HFF-Myc (cell line): ENCODE measurements at regions not wholly inside any gene's neighbourhood (a gene's known extent, or its start where the extent isn't known, plus 50 kb on each side); places are given as distances from the start of the nearest gene placed in this dataset.

Experiments
- DNase-seq: peaks from one replicate; pipeline ENCODE4 v3.0.0-alpha.2; 2011; ENCODE audit warnings: low read depth; ENCODE audit errors: extremely low read depth
- H3K4me3 ChIP-seq: replicated peaks from 2 replicates; pipeline ENCODE4 v1.5.1; 2011; ENCODE audit warnings: low read depth, mild to moderate bottlenecking, control low read depth, low read length
- CTCF ChIP-seq: IDR thresholded peaks from 2 replicates; pipeline ENCODE4 v1.5.1; 2012; ENCODE audit warnings: mild to moderate bottlenecking, low read depth, low read length, control low read depth; ENCODE audit errors: missing control alignments

DNA sequence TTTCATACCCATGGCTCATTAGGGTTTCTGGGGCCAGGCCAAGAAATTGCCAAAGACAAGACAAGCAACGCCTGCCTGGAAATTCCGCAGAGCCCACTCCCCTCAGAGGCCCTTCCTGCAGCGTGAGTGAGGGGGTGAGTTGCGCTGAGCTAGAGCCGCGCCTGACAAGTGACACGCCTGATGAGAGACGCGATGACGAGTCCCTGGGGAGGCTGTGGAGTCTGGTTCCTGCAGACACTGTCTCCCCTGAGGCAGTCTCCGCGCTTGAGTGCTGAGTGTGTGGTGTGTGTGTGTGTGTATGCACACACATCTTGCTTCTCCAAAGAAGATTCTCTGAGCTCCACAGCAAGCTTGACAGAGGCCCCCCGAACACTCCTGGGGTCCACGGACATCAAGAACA lies 269.8 kb downstream of the BCOR start:
- no peak for DNase-seq
- no peak overlapping the region for H3K4me3 ChIP-seq
- TF ChIP-seq CTCF = no peak

- TF ChIP-seq CTCF = no peak
- H3K4me3 ChIP-seq = no peak overlapping the region
- no peak for DNase-seq
These were observed 268.8 kb downstream of the BCOR start for GRCh38 chrX:39828971-39829370.

GRCh38 chrX:39829965-39830364 lies 267.8 kb downstream of the BCOR start:
- DNase-seq = no peak
- no peak for TF ChIP-seq CTCF
- no peak overlapping the region for H3K4me3 ChIP-seq

- DNase-seq = no peak
- no peak overlapping the region for H3K4me3 ChIP-seq
- TF ChIP-seq CTCF = no peak
These were observed 267.3 kb downstream of the BCOR start for GRCh38 chrX:39830414-39830813.

- DNase-seq = no peak
- no peak for TF ChIP-seq CTCF
These were observed 265.5 kb downstream of the BCOR start for GRCh38 chrX:39832211-39832610.

GRCh38 chrX:39834600-39834999 lies 263.2 kb downstream of the BCOR start:
- DNase-seq = no peak
- TF ChIP-seq CTCF = no peak

More at GRCh38 chrX:39832211-39832610, 265.5 kb downstream of the BCOR start:
- no peak overlapping the region for H3K4me3 ChIP-seq

DNA sequence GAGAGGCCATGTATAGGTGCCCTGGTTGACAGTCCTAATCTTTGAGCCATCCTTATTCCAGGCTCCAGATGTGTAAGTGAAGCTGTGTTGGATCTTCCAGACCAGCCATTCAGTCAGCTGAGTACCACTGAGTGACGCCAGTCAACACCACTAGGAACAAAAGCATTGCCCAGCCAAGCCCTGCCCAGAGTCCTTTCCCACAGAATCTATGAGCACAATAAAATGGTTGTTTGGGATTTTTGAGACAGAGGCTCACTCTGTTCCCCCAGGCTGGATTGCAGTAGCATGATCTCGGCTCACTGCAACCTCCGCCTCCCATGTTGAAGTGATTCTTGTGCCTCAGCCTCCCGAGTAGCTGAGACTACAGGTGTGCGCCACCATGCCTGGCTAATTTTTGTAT lies 262.5 kb downstream of the BCOR start:
- TF ChIP-seq CTCF = no peak
- H3K4me3 ChIP-seq = no peak overlapping the region
- no peak for DNase-seq

More at GRCh38 chrX:39834600-39834999, 263.2 kb downstream of the BCOR start:
- no peak overlapping the region for H3K4me3 ChIP-seq
